Parathyroid adenoma (tissue), 2 donors: ENCODE measurements at regions not wholly inside any gene's neighbourhood (a gene's known extent, or its start where the extent isn't known, plus 50 kb on each side); places are given as distances from the start of the nearest gene placed in this dataset.

Experiments
- H2AFZ ChIP-seq: fragments of 300-600 bp; sonication (generic); one replicate; pipeline ENCODE4 v1.7.0; 2017; ENCODE audit warnings: antibody characterized with exemption, mild to moderate bottlenecking
- H3K27ac ChIP-seq: fragments of 300-600 bp; sonication (generic); one replicate; pipeline ENCODE4 v1.7.0; 2017
- H3K27me3 ChIP-seq: fragments of 300-600 bp; sonication (generic); one replicate; pipeline ENCODE4 v1.7.0; 2017; ENCODE audit warnings: low read length; ENCODE audit not compliant: control insufficient read depth, insufficient read depth
- H3K36me3 ChIP-seq: fragments of 300-600 bp; sonication (generic); one replicate; pipeline ENCODE4 v1.7.0; 2017; ENCODE audit warnings: low read length; ENCODE audit not compliant: control insufficient read depth, insufficient read depth
- H3K4me1 ChIP-seq: fragments of 300-600 bp; sonication (generic); one replicate; pipeline ENCODE4 v1.7.0; 2017; ENCODE audit warnings: control low read depth
- H3K4me2 ChIP-seq: fragments of 300-600 bp; sonication (generic); one replicate; pipeline ENCODE4 v1.7.0; 2017; ENCODE audit warnings: low read length
- H3K4me3 ChIP-seq: fragments of 300-600 bp; sonication (generic); one replicate; pipeline ENCODE4 v1.7.0; 2017; ENCODE audit warnings: low read depth, low read length
- H3K79me2 ChIP-seq: fragments of 300-600 bp; sonication (generic); one replicate; pipeline ENCODE4 v1.7.0; 2017; ENCODE audit warnings: control low read depth
- H3K9ac ChIP-seq: fragments of 300-600 bp; sonication (generic); one replicate; pipeline ENCODE4 v1.7.0; 2017; ENCODE audit warnings: mild to moderate bottlenecking
- H3K9me3 ChIP-seq: fragments of 300-600 bp; sonication (generic); one replicate; pipeline ENCODE4 v1.7.0; 2017; ENCODE audit warnings: low read length; ENCODE audit not compliant: control insufficient read depth
- TF ChIP-seq, protein P1 (sequence below): fragments of 300-600 bp; sonication (generic); IDR thresholded peaks from one replicate; pipeline ENCODE4 v1.7.0; 2017; ENCODE audit warnings: antibody characterized with exemption, mild to moderate bottlenecking
- donor health status: primary hyperparathyroidism.

GRCh38 chr5:158288272-158288657 lies 429.3 kb upstream of the CLINT1 start:
- no peak overlapping the region for H3K4me3 ChIP-seq
- H3K36me3 ChIP-seq: no peaks in the 10 kb centered on the region
- no peak overlapping the region for H2AFZ ChIP-seq
- H3K9me3 ChIP-seq: no peaks in the 10 kb centered on the region
- no peak overlapping the region for H3K9ac ChIP-seq
- TF ChIP-seq, protein P1, sequence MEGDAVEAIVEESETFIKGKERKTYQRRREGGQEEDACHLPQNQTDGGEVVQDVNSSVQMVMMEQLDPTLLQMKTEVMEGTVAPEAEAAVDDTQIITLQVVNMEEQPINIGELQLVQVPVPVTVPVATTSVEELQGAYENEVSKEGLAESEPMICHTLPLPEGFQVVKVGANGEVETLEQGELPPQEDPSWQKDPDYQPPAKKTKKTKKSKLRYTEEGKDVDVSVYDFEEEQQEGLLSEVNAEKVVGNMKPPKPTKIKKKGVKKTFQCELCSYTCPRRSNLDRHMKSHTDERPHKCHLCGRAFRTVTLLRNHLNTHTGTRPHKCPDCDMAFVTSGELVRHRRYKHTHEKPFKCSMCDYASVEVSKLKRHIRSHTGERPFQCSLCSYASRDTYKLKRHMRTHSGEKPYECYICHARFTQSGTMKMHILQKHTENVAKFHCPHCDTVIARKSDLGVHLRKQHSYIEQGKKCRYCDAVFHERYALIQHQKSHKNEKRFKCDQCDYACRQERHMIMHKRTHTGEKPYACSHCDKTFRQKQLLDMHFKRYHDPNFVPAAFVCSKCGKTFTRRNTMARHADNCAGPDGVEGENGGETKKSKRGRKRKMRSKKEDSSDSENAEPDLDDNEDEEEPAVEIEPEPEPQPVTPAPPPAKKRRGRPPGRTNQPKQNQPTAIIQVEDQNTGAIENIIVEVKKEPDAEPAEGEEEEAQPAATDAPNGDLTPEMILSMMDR: no peak
- H3K4me1 ChIP-seq: no peaks in the 10 kb centered on the region
- H3K27ac ChIP-seq: no peak overlapping the region
- no peaks in the 10 kb centered on the region for H3K27me3 ChIP-seq
- H3K79me2 ChIP-seq: no peaks in the 10 kb centered on the region
- no peak overlapping the region for H3K4me2 ChIP-seq

GRCh38 chr5:158287643-158288271 lies 428.8 kb upstream of the CLINT1 start:
- Histone ChIP-seq H3K27me3 (no peaks in the 10 kb centered on the region), H2AFZ (no peak overlapping the region), H3K4me2 (no peak overlapping the region), H3K9ac (no peak overlapping the region), H3K27ac (no peak overlapping the region), H3K4me1 (no peaks in the 10 kb centered on the region), H3K4me3 (no peak overlapping the region), H3K79me2 (no peaks in the 10 kb centered on the region), H3K36me3 (no peaks in the 10 kb centered on the region), H3K9me3 (no peaks in the 10 kb centered on the region)
- TF ChIP-seq, protein P1: no peak

DNA sequence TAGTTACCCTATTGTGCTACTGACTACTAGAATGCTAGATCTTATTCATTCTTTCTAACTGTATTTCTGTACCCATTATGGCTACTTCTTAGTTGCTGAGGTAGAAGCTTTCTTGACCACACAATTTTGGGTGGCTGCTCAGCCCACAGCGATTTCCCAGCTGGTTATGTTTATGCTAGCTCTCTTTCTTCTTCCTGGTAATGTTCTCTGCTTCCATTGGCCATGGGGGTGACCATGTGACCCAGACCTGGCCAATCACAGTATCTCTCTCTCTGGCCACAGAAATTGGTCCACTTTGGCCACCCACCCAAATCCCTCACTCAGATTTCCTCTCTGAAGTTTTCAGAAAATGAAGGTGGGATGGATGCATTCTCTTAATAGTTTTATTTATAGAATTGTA lies 427.9 kb upstream of the CLINT1 start:
- no peaks in the 10 kb centered on the region for H3K27me3 ChIP-seq
- no peak overlapping the region for H2AFZ ChIP-seq
- H3K4me1 ChIP-seq: no peaks in the 10 kb centered on the region
- no peak overlapping the region for H3K27ac ChIP-seq
- TF ChIP-seq, protein P1: no peak
- H3K4me2 ChIP-seq: no peak overlapping the region
- H3K9ac ChIP-seq: no peak overlapping the region
- no peak overlapping the region for H3K4me3 ChIP-seq
- no peaks in the 10 kb centered on the region for H3K36me3 ChIP-seq
- H3K9me3 ChIP-seq: no peaks in the 10 kb centered on the region
- H3K79me2 ChIP-seq: no peaks in the 10 kb centered on the region

GRCh38 chr5:158285698-158286097 lies 426.8 kb upstream of the CLINT1 start:
- Histone ChIP-seq H3K79me2 (no peaks in the 10 kb centered on the region), H3K9me3 (no peaks in the 10 kb centered on the region), H3K27me3 (no peaks in the 10 kb centered on the region), H2AFZ (no peak overlapping the region), H3K4me2 (no peak overlapping the region), H3K27ac (no peak overlapping the region), H3K36me3 (no peaks in the 10 kb centered on the region), H3K4me3 (no peak overlapping the region), H3K4me1 (no peaks in the 10 kb centered on the region), H3K9ac (no peak overlapping the region)
- TF ChIP-seq, protein P1: no peak

DNA sequence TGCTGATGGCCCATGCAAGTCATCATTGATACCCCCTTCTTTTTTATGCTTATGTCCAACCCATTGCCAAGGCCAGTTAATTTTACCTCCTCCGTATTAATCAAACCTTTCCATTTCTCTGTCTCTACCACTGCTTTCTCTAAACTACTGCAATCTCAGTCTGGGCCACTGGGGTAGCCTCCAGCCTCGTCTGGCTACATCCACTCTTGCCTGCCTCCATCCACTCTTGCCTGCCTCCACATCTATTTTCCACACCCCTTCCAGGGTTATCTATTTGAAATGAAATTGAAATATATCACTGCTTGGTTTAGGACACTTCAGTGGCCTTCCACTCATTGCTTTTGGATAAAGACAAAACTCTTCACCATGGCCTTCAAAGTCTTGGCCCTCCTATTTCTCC lies 425.3 kb upstream of the CLINT1 start:
- H3K9ac ChIP-seq: no peak overlapping the region
- no peak overlapping the region for H3K27ac ChIP-seq
- no peaks in the 10 kb centered on the region for H3K36me3 ChIP-seq
- TF ChIP-seq, protein P1: no peak
- H3K4me3 ChIP-seq: no peak overlapping the region
- no peak overlapping the region for H3K4me2 ChIP-seq
- no peak overlapping the region for H2AFZ ChIP-seq
- no peaks in the 10 kb centered on the region for H3K4me1 ChIP-seq
- H3K27me3 ChIP-seq: no peaks in the 10 kb centered on the region
- no peaks in the 10 kb centered on the region for H3K9me3 ChIP-seq
- no peaks in the 10 kb centered on the region for H3K79me2 ChIP-seq
